ENCODE measurements at regions not wholly inside any gene's neighbourhood (a gene's known extent, or its start where the extent isn't known, plus 50 kb on each side); places are given as distances from the start of the nearest gene placed in this dataset.
"Not testable (repeated sequence)": the region's sequence is repeated elsewhere in the genome, so short reads cannot be mapped to it uniquely, and the experiment has no call there.

GRCh38 chr21:28877318-28877884 is 115.3 kb downstream of the LTN1 start:
- DNase-seq (ENCODE audit: low spot score) = no peak

GRCh38 chr21:28875078-28875477 is 117.6 kb downstream of the LTN1 start:
- no peak for DNase-seq (ENCODE audit: low spot score)

- no peak for DNase-seq (ENCODE audit: low spot score)
Observed at GRCh38 chr21:28872218-28872617, 120.5 kb downstream of the LTN1 start.

- DNase-seq (ENCODE audit: low spot score) = no peak
Observed at GRCh38 chr21:28871388-28872010, 121.2 kb downstream of the LTN1 start.

- DNase-seq (ENCODE audit: low spot score) = no peak
Observed at GRCh38 chr21:28867401-28867800, 125.3 kb downstream of the LTN1 start.

GRCh38 chr21:28865488-28866186 is 127.0 kb downstream of the LTN1 start:
- no peak for DNase-seq (ENCODE audit: low spot score)

- no peak for DNase-seq (ENCODE audit: low spot score)
Observed at GRCh38 chr21:28858424-28858823, 134.3 kb downstream of the LTN1 start.

- no peak for DNase-seq (ENCODE audit: low spot score)
Observed at GRCh38 chr21:28857752-28858151, 134.9 kb downstream of the LTN1 start.

GRCh38 chr21:28856588-28857250 is 136.0 kb downstream of the LTN1 start:
- peak; percentile 50 for DNase-seq (ENCODE audit: low spot score)

GRCh38 chr21:28852706-28853105 is 140.0 kb downstream of the LTN1 start:
- DNase-seq (ENCODE audit: low spot score) = no peak

- no peak for DNase-seq (ENCODE audit: low spot score)
Observed at GRCh38 chr21:28851645-28852044, 141.0 kb downstream of the LTN1 start.

GRCh38 chr21:28839237-28839636 is 153.4 kb downstream of the LTN1 start:
- DNase-seq (ENCODE audit: low spot score) = not testable (repeated sequence)

- not testable (repeated sequence) for DNase-seq (ENCODE audit: low spot score)
Observed at GRCh38 chr21:28837426-28837825, 155.3 kb downstream of the LTN1 start.

- not testable (repeated sequence) for DNase-seq (ENCODE audit: low spot score)
Observed at GRCh38 chr21:28836588-28836987, 156.1 kb downstream of the LTN1 start.

- DNase-seq (ENCODE audit: low spot score) = no peak
Observed at GRCh38 chr21:28834335-28835238, 158.1 kb downstream of the LTN1 start.

- no peak for DNase-seq (ENCODE audit: low spot score)
Observed at GRCh38 chr21:28833609-28834008, 159.1 kb downstream of the LTN1 start.

GRCh38 chr21:28833182-28833581 is 159.5 kb downstream of the LTN1 start:
- no peak for DNase-seq (ENCODE audit: low spot score)

GRCh38 chr21:28832715-28833061 is 160.0 kb downstream of the LTN1 start:
- DNase-seq (ENCODE audit: low spot score) = no peak

GRCh38 chr21:28832013-28832714 is 160.5 kb downstream of the LTN1 start:
- no peak for DNase-seq (ENCODE audit: low spot score)

GRCh38 chr21:28828981-28829380 is 163.7 kb downstream of the LTN1 start:
- no peak for DNase-seq (ENCODE audit: low spot score)

- DNase-seq (ENCODE audit: low spot score) = no peak
Observed at GRCh38 chr21:28828021-28828420, 164.7 kb downstream of the LTN1 start.

Measured in ecto neural progenitor cell (in vitro differentiated cells).